GM12878 (cell line): ENCODE measurements at regions not wholly inside any gene's neighbourhood (a gene's known extent, or its start where the extent isn't known, plus 50 kb on each side); places are given as distances from the start of the nearest gene placed in this dataset.

Experiments
- BHLHE40 ChIP-seq, 2 experiments: fragments of 450-650 bp in 1 of 2; IDR thresholded peaks; 2 replicates each; pipeline ENCODE4 v1.6.1; 2011 to 2017; ENCODE audit warnings: low read depth in 2 of 2, borderline replicate concordance in 1 of 2, improper control_type of control experiment in 1 of 2, low read length in 1 of 2, mild to moderate bottlenecking in 1 of 2
- BMI1 ChIP-seq: fragments of 450-650 bp; IDR thresholded peaks from 2 replicates; pipeline ENCODE4 v1.6.1; 2016; ENCODE audit warnings: mild to moderate bottlenecking, moderate library complexity, borderline replicate concordance
- CBX5 ChIP-seq: sonication (generic); IDR thresholded peaks from 2 replicates; pipeline ENCODE4 v1.6.1; 2016; ENCODE audit warnings: low read depth, moderate library complexity, mild to moderate bottlenecking, inconsistent platforms
- CHD4 ChIP-seq: fragments of 200-600 bp; sonication (generic); IDR thresholded peaks from 2 replicates; pipeline ENCODE4 v1.6.1; 2016; ENCODE audit warnings: mild to moderate bottlenecking
- NR2C2 ChIP-seq: IDR thresholded peaks from 2 replicates; pipeline ENCODE4 v1.6.1; 2011; ENCODE audit warnings: borderline replicate concordance, low read depth; ENCODE audit not compliant: control insufficient read depth, insufficient read length
- POLR2AphosphoS5 ChIP-seq: IDR thresholded peaks from 2 replicates; pipeline ENCODE4 v1.6.1; 2011; ENCODE audit warnings: mild to moderate bottlenecking, low read length, inconsistent platforms
- SPI1 ChIP-seq: IDR thresholded peaks from 2 replicates; pipeline ENCODE4 v1.6.1; 2011; ENCODE audit warnings: low read depth, mild to moderate bottlenecking, low read length, moderate library complexity, borderline replicate concordance; ENCODE audit not compliant: insufficient read depth
- TCF7 ChIP-seq: IDR thresholded peaks from 2 replicates; pipeline ENCODE4 v1.6.1; 2014; ENCODE audit warnings: antibody characterized with exemption, borderline replicate concordance
- TF ChIP-seq, protein P1 (sequence below), 3 experiments: IDR thresholded peaks in 2 of 3; conservative IDR thresholded peaks in 1 of 3; 2 replicates each; pipeline ENCODE4 v1.5.1; 2011; ENCODE audit warnings: low read depth in 3 of 3, low read length in 3 of 3, mild to moderate bottlenecking in 3 of 3, control low read depth in 2 of 3, moderate library complexity in 2 of 3, inconsistent platforms in 1 of 3, mixed read lengths in 1 of 3; ENCODE audit not compliant: control insufficient read depth in 2 of 3, insufficient read depth in 1 of 3; ENCODE audit errors: extremely low read depth in 1 of 3

DNA sequence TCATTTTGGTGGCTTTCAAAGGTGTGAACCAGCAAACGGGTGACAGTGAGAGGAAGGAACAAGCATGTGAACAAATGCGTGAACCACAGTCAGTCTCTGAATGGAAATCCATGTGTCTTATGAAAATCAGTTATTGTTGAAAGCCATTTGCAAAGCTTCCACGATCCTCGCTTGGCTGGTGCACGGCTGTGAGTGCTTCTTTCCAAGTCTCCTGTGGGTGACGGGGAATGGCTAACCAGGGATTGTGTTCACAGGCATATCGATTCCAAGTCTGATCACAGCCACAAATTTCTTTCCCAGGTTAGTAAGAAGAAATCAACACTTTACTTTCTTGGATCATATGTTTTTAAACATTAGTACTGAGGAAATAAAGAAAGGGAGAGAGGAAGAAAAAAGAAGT is 556.9 kb upstream of the RBFOX1 start:
- TF ChIP-seq, protein P1, sequence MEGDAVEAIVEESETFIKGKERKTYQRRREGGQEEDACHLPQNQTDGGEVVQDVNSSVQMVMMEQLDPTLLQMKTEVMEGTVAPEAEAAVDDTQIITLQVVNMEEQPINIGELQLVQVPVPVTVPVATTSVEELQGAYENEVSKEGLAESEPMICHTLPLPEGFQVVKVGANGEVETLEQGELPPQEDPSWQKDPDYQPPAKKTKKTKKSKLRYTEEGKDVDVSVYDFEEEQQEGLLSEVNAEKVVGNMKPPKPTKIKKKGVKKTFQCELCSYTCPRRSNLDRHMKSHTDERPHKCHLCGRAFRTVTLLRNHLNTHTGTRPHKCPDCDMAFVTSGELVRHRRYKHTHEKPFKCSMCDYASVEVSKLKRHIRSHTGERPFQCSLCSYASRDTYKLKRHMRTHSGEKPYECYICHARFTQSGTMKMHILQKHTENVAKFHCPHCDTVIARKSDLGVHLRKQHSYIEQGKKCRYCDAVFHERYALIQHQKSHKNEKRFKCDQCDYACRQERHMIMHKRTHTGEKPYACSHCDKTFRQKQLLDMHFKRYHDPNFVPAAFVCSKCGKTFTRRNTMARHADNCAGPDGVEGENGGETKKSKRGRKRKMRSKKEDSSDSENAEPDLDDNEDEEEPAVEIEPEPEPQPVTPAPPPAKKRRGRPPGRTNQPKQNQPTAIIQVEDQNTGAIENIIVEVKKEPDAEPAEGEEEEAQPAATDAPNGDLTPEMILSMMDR (IDR thresholded peaks at IDR 0.05 in 2 of 3, conservative IDR thresholded peaks at IDR 0.05 in 1 of 3; ENCODE audit: control insufficient read depth in 2 of 3, extremely low read depth in 1 of 3, insufficient read depth in 1 of 3, low read depth in 3 of 3, low read length in 3 of 3) = no peak
- no peak for TF ChIP-seq TCF7
- TF ChIP-seq CBX5 = no peak
- no peak for TF ChIP-seq NR2C2
- TF ChIP-seq BMI1 = no peak
- TF ChIP-seq SPI1 = no peak
- no peak for TF ChIP-seq CHD4
- TF ChIP-seq POLR2AphosphoS5 = no peak
- no peak for TF ChIP-seq BHLHE40 (IDR thresholded peaks at IDR 0.05; ENCODE audit: borderline replicate concordance in 1 of 2, low read depth in 2 of 2, low read length in 1 of 2)
